Adrenal gland (tissue), 9 donors: ENCODE measurements at regions not wholly inside any gene's neighbourhood (a gene's known extent, or its start where the extent isn't known, plus 50 kb on each side); places are given as distances from the start of the nearest gene placed in this dataset.

Experiments
- DNase-seq, 7 donors: peaks; one replicate each; pipeline ENCODE4 v3.0.0-alpha.2; 2019 to 2020
- H3K27ac ChIP-seq, 5 donors: fragments of 200-600 bp; sonication (generic) in 4 of 5; 1 replicate in 3 of 5; 2 replicates in 2 of 5; pipeline versions ENCODE4 v1.5.1 to v1.8.0; 2016 to 2020; ENCODE audit warnings: mild to moderate bottlenecking in 1 of 5
- H3K27me3 ChIP-seq: fragments of 200-600 bp; 2 replicates; pipeline ENCODE4 v1.8.0; 2021
- H3K36me3 ChIP-seq, 2 donors: fragments of 200-600 bp; replicated peaks in 1 of 2; 1 replicate in 1 of 2; 2 replicates in 1 of 2; pipeline versions ENCODE4 v1.5.1 to v1.8.0; 2018 to 2022
- H3K4me1 ChIP-seq, 2 donors: fragments of 200-600 bp; replicated peaks in 1 of 2; 1 replicate in 1 of 2; 2 replicates in 1 of 2; pipeline versions ENCODE4 v1.5.1 to v1.8.0; 2018 to 2021
- H3K4me3 ChIP-seq, 4 donors: fragments of 200-600 bp; sonication (generic) in 3 of 4; one replicate each; pipeline ENCODE4 v1.5.1; 2016 to 2018
- H3K9me3 ChIP-seq, 3 donors: fragments of 200-600 bp; sonication (generic) in 1 of 3; replicated peaks in 1 of 3; 1 replicate in 2 of 3; 2 replicates in 1 of 3; pipeline versions ENCODE4 v1.5.1 to v1.8.0; 2016 to 2021
- POLR2A ChIP-seq, 2 donors: fragments of 450-650 bp; IDR thresholded peaks; one replicate each; pipeline ENCODE4 v1.6.1; 2017; ENCODE audit warnings: antibody characterized with exemption in 2 of 2, mild to moderate bottlenecking in 2 of 2, moderate library complexity in 1 of 2
- WGBS, 4 donors: extraction: QIAGEN DNeasy Blood & Tissue Kit in 2 of 4; methylation state at CpG; one replicate each; pipeline versions ENCODE4 v1.1.5 to v1.1.7; 2013 to 2017; 5-methylcytosine and 5-hydroxymethylcytosine counted together
- intact Hi-C, 2 donors: fragments of 100-400 bp; cut with DNase I; formaldehyde crosslinking; loops; one replicate each; pipeline versions ENCODE4 v1.14.1 to v1.15.0; 2022 to 2023
- TF ChIP-seq, protein P1 (sequence below), 6 experiments: fragments of 450-650 bp in 4 of 6; fragments of 200-600 bp in 2 of 6; sonication (generic) in 1 of 6; IDR thresholded peaks; 1 replicate in 5 of 6; 2 replicates in 1 of 6; pipeline versions ENCODE4 v1.5.1 to v1.8.0; 2016 to 2021; ENCODE audit warnings: antibody characterized with exemption in 6 of 6, mild to moderate bottlenecking in 2 of 6, moderate library complexity in 1 of 6
- donor health status: healthy with polysubstance abuse.
- donor health status: Bipolar disorder and iron deficiency.
- donor health status: DM: yes; HTN: yes; CAD: no.
- donor health status: DM: no; HTN: no; CAD: no.
- donor health status: DM: no; HTN: no; CAD: no.

- TF ChIP-seq POLR2A (IDR thresholded peaks at IDR 0.05): no peak
- TF ChIP-seq, protein P1, sequence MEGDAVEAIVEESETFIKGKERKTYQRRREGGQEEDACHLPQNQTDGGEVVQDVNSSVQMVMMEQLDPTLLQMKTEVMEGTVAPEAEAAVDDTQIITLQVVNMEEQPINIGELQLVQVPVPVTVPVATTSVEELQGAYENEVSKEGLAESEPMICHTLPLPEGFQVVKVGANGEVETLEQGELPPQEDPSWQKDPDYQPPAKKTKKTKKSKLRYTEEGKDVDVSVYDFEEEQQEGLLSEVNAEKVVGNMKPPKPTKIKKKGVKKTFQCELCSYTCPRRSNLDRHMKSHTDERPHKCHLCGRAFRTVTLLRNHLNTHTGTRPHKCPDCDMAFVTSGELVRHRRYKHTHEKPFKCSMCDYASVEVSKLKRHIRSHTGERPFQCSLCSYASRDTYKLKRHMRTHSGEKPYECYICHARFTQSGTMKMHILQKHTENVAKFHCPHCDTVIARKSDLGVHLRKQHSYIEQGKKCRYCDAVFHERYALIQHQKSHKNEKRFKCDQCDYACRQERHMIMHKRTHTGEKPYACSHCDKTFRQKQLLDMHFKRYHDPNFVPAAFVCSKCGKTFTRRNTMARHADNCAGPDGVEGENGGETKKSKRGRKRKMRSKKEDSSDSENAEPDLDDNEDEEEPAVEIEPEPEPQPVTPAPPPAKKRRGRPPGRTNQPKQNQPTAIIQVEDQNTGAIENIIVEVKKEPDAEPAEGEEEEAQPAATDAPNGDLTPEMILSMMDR (IDR thresholded peaks at IDR 0.05): no peak
- Histone ChIP-seq H3K27me3 (no peaks in the 10 kb centered on the region), H3K4me1 (no peaks in the 10 kb centered on the region), H3K9me3 (no peaks in the 10 kb centered on the region), H3K4me3 (no peak overlapping the region), H3K36me3 (no peaks in the 10 kb centered on the region), H3K27ac (no peak overlapping the region)
- no peak for DNase-seq
- intact Hi-C loops: no loop called here
- WGBS, 4 donors: 66 to 71% (median 67%) methylated on average over 2 of the region's 2 CpGs
Observed at GRCh38 chr12:23230899-23231298, 605.9 kb downstream of the ETNK1 start.

- H3K4me3 ChIP-seq: no peak overlapping the region
- no peaks in the 10 kb centered on the region for H3K27me3 ChIP-seq
- intact Hi-C loops: no loop called here
- no peaks in the 10 kb centered on the region for H3K4me1 ChIP-seq
- TF ChIP-seq POLR2A (IDR thresholded peaks at IDR 0.05): no peak
- TF ChIP-seq, protein P1 (IDR thresholded peaks at IDR 0.05): no peak
- DNase-seq: no peak
- H3K27ac ChIP-seq: no peak overlapping the region
- 66 to 71% (median 69%) methylated on average over 7 of the region's 7 CpGs for WGBS, 4 donors
- no peaks in the 10 kb centered on the region for H3K36me3 ChIP-seq
- no peaks in the 10 kb centered on the region for H3K9me3 ChIP-seq
Observed at GRCh38 chr12:23236066-23236780, 611.3 kb downstream of the ETNK1 start.

DNA sequence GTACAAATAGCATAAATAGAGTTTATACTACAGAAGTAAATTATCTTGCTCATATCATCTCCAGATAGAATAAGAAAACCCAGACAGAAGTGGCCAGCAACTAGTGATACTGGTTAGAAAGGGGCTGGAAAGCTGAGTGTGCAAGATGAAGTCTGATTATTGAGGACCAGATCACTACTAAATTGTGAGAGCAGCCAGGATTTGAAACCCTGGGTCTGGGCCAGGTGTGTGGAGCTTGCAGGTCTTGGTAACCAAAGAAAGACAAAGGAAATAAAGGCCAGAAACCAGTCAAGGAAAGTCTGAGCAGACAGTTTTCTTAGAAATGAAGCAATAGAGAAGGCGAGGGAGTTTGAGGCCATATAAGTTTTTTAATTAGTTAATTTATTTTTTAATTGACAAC, 611.8 kb downstream of the ETNK1 start:
- no peaks in the 10 kb centered on the region for H3K9me3 ChIP-seq
- no peaks in the 10 kb centered on the region for H3K27me3 ChIP-seq
- TF ChIP-seq, protein P1 (IDR thresholded peaks at IDR 0.05): no peak
- TF ChIP-seq POLR2A (IDR thresholded peaks at IDR 0.05): no peak
- no peak overlapping the region for H3K4me3 ChIP-seq
- intact Hi-C loops: no loop called here
- DNase-seq: no peak
- no peaks in the 10 kb centered on the region for H3K36me3 ChIP-seq
- H3K27ac ChIP-seq: no peak overlapping the region
- 84 to 98% (median 88%) methylated on average over 1 of the region's 1 CpG for WGBS, 4 donors
- H3K4me1 ChIP-seq: no peaks in the 10 kb centered on the region

- no peaks in the 10 kb centered on the region for H3K27me3 ChIP-seq
- no peaks in the 10 kb centered on the region for H3K36me3 ChIP-seq
- 59 to 74% (median 64%) methylated on average over 3 of the region's 3 CpGs for WGBS, 4 donors
- intact Hi-C loops: no loop called here
- H3K9me3 ChIP-seq: no peaks in the 10 kb centered on the region
- H3K27ac ChIP-seq: no peak overlapping the region
- no peaks in the 10 kb centered on the region for H3K4me1 ChIP-seq
- TF ChIP-seq, protein P1 (IDR thresholded peaks at IDR 0.05): no peak
- no peak for TF ChIP-seq POLR2A (IDR thresholded peaks at IDR 0.05)
- DNase-seq: no peak
- no peak overlapping the region for H3K4me3 ChIP-seq
Observed at GRCh38 chr12:23238190-23238589, 613.2 kb downstream of the ETNK1 start.
